D341Med (cell line): ENCODE measurements at regions not wholly inside any gene's neighbourhood (a gene's known extent, or its start where the extent isn't known, plus 50 kb on each side); places are given as distances from the start of the nearest gene placed in this dataset.
"Not testable (repeated sequence)": the region's sequence is repeated elsewhere in the genome, so short reads cannot be mapped to it uniquely, and the experiment has no call there.

ENCODE experiments used
- DNase-seq: peaks from one replicate; pipeline ENCODE4 v3.0.0; 2012; ENCODE audit warnings: low spot score

DNA sequence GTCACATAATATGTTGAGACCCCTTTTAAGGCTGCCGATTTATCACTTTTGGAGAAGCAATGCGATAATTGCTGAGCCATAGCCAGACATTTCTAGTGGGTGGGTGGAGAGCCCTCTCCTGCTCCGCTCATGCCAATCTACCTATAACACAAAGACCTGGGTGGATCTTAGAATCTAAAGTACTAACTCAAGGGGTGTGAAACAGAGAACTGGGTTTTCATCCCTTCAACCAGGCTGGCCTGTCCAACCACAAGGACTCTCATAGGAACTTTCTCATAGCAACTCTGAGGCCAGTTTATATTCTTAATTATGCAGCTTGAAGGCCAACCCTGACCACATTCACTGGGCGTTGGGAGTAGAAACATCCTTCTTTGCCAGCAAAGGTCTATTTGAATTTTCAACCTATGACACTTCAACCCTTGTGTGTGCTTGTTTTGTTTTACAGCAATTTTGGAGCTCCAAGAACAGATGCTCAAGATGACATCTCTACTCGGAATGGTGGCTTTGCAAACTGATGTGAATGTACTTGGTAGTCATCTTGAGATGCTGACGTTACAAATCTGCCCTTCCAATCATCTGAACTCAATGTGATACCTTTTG is 1198.2 kb upstream of the AUTS2 start:
- no peak for DNase-seq

DNA sequence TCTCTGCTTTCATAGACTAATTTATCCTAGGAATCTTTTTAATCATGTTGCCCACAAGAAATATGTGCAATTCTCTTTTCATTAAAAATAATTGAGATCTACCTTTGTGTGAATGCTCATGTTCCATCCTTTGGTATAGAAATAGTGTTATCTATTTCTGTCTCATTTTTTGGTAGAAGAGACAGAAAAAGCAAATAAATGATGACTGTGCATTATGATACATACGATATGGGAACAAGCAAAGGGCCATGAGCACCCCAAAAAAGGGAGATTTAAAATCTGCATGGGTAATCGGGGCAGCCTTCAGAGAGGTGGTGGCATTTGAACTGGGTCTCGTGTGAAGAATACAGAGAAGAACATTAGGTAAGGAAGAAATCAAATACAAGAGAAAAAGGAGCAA is 1197.5 kb upstream of the AUTS2 start:
- DNase-seq: no peak

DNA sequence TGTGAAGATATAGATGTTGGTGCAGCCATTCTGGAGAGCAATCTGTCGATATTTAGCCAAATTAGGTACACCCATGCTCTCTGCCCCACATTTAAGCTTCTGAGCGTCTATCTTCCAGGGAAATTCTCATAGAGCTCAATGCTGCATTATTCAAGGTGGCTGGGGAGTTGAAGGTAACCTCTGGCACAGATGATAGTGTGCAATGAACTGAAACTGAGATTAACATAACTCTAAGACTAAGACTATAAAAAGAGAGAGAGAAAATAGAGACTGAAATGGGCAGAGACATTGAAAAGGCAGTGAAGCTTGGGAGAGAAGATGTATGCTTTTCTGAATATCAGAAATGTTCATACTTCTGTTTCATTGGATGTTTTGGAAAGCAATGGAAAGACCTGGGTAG is 1197.0 kb upstream of the AUTS2 start:
- DNase-seq: no peak

DNA sequence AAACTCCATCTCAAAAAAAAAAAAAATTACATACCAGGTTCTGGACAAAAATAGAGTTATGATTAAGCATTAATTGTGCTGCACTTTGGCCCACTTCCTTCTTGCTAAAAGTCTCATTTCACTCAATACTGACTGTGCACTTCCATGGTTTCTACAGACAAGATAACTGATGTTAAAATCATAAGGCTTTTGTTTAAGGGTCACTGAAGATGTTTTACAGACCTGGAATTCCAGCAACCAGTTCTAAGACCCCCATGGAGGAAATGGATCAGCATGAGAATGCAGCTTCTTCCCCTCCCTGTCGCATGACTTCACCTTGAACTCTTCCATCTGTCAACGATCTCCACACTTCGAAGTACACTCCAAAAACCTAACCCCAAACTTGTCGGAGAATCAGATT is 1191.8 kb upstream of the AUTS2 start:
- DNase-seq: no peak

DNA sequence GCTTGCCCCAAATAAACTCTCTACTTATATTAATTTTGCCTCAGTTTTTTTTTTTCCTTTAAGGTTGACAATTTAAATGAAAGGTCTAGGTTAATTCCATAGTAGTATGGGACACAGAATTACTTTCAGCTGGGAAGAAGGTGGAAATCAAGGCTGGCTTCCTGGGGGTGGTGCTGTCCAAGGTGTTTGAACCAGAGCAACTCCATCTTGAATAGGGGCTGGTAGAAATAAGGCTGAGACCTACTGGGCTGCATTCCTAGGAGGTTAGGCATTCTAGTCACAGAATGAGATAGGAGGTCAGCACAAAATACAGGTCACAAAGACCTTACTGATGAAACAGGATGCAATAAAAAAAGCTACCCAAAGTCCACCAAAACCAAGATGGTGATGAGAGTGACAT is 1190.8 kb upstream of the AUTS2 start:
- no peak for DNase-seq

DNA sequence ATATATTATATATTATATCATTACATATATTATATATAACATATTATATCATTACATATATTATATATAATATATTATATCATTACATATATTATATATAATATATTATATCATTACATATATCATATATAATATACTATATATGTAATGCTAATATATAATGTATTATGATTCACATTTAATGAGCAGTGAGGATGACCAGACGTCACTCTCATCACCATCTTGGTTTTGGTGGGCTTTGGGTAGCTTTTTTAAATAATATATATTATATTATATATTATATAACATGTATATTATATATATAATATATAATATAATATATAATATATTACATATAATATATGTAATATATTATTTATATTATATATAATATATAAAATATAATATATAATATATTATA is 1189.4 kb upstream of the AUTS2 start:
- DNase-seq: no peak

DNA sequence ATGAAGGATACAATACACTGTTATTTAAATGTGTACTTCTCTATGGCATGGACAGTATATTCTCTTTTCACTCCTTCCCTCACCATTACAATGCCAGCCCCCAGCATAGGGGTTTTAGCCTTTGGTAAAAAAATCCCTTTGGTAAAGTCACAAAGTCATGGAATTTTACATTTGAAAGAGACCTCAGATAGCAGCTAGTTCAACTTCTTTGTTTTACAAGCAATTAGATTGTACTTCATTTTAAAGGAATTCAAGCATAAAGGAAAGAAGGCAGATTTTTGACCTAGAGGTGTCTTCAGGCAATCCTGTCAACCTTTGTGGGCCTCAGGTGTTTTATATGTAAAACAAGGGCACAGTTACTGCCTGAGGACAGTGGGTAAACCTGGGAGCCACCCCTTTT is 1188.4 kb upstream of the AUTS2 start:
- no peak for DNase-seq

DNA sequence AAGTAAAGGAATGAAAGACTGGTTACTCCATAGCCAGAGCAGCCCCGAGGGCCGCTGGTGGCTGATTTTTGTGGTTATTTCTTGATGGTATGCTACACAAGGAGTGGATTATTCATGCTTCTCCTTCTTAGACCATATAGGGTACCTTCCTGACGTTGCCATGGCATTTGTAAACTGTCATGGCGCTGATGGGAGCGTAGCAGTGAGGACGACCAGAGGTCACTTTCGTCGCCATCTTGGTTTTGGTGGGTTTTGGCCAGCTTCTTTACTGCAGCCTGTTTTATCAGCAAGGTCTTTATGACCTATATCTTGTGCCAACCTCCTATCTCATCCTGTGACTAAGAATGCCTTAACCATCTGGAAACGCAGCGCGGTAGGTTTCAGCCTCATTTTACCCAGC is 1187.6 kb upstream of the AUTS2 start:
- DNase-seq: not testable (repeated sequence)

DNA sequence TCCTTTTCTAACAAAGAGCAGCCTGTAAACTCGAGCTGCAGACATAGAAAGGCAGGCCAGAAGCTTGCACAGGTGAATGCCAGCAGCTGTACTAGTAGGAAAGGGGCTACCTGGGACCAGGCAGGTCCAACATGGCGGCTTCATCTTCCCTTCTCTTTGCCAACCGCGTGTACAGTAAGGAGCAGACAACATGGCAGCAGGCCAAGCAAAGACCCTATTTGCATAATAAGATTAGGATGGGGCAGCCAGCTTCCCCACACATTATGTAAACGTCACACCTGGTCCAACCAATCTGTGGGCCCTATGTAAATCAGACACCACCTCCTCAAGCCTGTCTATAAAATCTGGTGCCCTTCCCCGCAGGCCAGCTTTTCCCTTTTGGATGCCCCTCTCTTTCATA is 1186.5 kb upstream of the AUTS2 start:
- peak; percentile 67 for DNase-seq

DNA sequence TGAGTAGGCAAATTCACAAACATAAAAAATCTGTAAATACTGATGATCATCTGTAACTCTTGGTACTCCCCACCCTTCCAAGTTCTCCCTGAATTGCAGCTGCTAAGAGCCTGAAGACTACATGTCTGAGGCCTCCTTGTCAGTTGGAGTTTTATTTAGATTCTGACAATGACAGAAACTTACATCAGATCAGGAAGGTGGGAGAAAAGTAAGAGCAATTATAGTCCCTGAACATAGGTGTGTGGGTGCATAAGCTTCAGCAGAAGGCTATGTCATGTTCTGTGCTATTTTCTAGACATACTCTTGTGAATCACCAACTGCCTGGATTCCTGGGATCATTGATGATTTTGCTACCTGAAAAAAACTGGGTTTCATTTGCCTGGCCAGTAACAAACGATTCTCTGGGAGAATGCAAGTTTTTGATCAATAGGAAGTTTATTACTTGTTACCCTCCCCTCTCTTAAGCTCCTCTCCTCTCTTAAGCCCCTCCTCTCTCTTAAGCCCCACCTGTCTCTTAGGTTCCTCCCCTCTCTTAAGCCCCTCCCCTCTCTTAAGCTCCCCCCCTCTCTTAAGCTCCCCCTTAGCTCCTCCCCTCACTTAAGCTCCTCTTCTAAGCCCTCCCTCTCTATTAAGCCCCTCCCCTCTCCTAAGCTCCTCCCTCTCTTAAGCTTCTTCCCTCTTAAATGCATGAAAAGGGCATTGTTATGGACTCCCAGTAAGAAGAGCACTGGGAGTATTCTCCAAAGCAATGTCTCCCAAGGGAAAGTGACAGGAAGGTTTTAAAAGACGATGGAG is 1183.4 kb upstream of the AUTS2 start:
- DNase-seq: no peak

DNA sequence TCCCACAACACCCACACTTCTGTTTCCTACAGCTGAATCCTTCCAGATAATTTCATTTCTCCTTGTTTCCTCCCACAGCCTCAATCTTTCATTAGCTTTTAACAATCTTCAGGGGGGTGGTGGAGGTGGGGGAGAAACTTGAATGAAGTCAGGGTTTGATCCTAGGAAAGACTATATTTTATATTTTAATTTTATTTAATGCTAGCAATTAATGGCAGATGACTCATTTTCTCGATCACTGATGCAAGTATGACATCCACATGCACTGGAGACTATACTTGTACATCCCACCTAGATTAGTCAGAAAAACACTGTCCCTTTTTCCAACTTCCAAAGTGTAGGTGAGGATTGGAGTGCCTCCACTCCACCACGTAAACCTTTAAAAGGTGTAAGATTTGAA is 1181.3 kb upstream of the AUTS2 start:
- DNase-seq: no peak

DNA sequence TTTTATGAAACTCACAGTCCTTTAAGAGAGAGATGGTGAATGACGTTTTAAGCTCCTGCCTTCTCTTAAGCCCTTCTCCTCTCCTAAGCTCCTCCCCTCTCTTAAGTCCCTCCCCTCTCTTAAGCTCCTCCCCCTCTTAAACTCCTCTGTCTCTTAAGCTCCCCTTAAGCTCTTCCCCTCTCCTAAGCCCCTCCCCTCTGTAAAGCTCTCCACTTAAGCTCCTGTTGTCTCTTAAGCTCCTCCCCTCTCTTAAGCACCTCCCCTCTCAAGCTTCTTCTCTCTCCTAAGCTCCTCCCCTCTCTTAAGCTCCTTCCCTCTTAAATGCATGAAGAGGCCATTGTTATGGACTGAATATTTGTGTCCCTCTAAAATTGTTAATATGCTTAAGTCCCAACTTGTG is 1180.6 kb upstream of the AUTS2 start:
- no peak for DNase-seq

DNA sequence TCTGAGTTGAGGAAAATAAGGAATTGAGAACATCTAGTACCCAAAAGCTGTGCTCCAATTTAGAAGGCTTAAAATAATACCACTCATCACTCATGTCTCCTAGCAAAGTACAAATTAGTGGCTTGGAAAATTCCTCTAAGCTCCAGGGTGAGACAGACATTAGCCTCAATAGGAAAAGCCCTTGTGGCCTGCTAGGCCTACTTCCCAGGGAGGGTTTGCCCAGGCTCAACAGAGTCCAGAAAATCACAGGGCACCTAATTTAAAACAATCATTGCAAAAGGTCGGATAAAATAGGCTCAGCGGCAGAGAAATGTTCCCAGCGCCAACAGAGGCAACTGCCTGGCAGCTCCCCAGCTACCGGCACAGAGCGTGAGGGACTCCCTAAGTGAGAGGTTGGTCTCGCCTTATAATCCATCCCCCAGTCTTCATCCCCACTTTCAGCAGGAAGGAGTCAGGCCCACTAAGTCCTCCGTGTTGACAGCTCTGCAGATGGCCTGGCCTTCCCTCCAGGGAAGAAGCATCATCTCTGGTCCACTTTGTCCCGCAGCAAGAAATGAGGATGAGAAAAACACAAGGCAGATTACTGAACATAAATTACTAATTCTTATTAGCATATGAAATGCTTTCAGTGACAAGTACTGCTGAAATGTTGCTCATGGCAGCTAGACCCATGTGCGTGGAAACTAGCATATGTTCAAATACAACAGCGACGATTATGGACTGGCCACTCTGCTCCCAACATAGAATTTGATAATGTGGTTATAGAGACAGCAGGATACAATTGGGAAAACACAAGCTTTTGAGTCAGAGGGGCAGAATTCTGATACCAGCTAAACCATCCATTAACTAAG is 1177.7 kb upstream of the AUTS2 start:
- no peak for DNase-seq

DNA sequence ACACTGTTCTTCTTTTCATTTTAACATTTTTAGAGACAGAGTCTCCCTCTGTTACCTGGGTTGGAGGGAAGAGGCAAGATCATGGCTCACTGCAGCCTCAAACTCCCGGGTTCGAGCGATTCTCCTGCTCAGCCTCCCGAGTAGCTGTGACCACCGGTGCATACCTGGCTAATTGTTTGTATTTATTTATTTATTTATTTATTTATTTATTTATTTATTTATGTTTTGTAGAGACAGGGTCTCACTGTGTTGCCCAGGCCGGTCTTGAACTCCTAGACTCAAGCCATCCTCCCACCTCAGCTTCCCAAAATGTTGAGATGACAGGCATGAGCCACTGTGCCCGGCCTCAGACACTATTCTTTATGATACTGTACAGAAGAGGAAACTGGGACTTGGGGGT is 1176.6 kb upstream of the AUTS2 start:
- DNase-seq: no peak

DNA sequence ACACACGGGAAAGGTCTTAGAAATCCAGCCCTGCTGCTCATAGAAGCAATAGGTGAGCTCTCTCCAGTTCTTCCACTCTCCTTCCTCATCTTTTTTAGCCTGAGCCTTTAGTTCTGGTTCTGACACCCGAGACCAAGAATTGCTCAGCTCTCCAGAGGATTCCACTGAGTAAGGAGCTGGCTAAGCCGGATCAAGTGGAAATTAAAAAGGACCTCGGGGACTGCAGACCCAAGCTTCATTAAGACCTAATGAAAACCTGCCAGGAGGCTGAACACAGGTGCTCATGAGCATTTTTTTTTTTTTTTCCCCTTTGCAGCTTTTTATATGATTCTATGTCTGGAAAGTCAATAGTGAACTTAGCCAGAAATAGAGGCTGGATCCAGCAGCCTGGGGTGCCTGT is 1176.0 kb upstream of the AUTS2 start:
- DNase-seq: peak; percentile 48

DNA sequence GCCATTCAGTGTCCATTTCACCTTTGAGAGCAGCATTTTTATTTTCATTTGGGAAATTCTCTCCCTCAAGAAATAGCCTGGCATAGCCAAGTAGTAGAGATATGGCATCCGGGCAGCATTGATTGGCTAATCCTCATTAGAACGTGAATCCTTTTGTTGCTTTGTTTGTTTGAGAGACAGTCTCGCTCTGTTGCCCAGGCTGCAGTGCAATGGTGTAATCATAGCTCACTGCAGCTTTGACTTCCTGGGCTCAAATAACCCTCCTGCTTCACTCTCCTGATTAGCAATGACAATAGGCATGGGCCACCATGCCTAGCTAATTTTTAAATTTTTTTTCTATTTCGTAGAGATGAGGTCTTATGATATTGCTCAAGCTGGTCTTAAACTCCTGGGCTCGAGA is 1174.9 kb upstream of the AUTS2 start:
- DNase-seq: no peak

DNA sequence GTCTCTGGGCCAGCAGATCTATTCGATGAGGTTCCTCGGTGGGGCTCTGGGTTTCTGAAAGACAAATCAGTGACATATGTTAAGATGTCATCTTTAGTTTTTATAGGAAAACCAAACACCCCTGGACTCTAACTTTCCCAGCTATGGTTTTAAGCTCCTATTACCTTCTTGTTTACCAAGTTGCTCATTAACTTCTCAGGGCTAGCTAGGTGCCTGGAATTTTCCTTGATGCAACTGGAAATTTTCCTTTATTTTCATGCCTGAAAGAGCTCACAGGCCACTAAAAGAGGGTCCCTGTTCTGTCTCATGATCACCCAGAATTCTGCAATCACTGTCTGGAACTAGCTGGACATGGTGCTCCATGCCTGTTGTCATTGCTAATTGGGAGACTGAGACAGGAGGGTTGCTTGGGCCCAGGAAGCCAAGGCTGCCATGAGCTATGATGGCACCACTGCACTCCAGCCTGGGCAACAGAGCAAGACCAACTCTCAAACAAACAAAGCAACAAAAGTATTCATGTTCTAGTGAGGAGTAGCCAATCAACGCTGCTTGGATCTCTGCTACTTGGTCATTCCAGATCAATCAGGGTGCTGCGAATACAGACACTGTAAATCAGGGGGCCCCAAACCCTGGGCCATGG is 1173.5 kb upstream of the AUTS2 start:
- no peak for DNase-seq

DNA sequence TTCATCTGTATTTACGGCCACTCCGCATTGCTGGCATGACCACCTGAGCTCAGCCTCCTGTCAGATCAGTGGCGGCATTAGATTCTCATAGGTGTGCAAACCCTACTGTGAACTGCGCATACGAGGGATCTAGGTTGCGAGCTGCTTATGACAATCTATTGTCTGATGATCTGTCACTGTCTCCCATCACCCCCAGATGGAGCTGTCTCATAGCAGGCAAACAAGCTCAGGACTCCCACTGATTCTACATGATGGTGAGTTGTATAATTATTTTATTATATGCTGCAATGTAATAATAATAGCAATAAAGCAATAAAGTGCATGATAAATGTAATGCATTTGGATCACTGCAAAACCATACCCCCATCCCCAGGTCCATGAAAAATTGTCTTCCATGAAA is 1172.9 kb upstream of the AUTS2 start:
- DNase-seq: no peak

DNA sequence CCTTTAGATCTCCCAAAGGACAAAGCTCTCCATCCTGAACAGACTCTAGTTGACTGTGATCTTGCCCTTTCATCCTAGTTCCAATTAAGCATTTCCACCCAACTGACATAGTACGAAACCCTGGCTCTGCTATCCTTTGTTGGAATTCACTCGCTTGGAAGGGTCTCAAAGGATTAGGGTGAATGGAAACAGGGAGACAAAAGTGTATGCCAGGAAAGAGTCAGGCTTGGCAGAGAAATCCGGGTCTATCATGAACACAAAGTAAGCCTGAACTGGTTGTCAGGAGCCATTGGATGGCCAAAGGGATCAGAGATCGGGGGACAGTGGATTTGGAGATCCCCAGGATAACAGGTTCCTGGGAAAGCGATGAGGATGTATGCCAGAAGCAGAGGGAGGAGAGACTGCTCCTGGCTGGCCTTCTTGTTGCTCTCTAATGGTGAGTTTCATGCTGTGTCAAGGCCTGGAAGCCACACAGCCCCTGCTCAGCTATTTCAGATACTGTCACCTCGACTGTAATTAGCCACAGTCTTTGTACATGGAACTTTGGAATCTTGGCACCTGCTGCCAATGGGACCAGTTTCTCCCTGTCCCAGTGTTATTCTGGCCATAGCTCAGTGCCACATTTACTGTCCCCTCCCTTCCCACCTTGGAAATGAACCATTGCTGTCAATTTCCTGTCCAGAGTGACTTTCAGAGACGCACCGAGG is 1168.7 kb upstream of the AUTS2 start:
- no peak for DNase-seq

DNA sequence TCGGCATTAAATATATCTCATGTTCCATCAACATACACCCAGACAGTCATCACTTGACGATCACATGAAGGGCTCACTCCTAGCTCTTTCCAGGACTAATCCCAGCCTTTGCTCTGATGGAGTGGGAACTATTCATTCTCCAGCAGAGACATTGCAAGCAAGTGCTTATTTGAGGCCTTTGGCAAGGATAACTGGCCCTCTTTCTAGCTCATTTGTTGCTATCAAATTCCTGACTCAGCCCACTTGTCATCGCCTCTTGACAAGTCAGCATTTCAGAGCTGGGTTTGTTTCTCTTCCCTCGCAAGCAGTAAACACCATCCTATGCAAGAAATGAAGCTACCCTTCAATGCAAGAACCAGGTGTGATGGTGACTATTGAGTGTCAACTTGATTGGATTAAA is 1165.7 kb upstream of the AUTS2 start:
- DNase-seq: no peak

DNA sequence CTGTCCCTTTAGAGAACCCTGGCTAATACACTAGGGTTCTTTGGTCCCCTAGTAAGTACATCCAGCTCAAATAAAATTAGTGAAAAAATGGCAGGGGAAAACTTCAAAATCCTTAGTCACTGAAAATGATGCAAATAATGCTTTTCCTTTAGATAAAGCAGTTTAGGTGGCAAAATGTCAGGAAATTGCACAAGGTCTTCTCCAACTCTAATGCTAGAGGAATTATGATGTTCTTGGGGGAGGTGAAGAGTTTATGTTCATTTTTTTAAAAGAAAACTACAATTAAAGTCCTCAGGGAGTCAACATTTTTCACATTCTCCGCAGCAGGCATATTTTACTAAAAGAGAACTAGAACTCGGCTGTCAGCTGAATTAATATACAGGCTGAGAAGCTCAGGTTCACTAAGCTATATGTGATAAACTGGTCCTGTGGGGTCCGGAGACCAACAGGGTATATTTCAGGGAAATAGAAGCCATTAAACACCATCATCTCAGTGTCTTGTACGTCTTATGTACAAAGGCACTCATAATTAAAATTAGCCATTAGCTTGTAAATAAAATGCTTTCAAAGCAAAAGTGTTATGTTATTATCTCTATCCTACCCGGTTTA is 1164.7 kb upstream of the AUTS2 start:
- no peak for DNase-seq

DNA sequence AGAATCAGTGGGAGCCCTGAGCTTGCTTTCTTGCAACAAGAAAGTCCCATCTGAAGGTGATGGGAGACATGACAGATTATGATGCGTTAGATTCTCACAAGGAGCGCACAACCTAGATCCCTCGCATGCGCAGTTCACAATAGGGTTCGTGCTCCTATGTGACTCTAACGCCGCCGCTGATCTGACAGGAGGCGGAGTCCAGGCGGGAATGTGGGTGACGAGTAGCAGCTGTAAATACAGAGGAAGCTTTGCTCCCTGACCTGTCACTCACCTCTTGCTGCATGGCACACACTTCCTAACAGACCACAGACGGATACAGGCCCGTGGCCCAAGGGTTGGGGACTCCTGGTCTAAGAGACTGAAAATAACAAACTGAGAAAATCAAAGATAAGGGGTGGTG is 1163.4 kb upstream of the AUTS2 start:
- no peak for DNase-seq
